Nephron progenitor cell (in vitro differentiated cells): ENCODE measurements at regions not wholly inside any gene's neighbourhood (a gene's known extent, or its start where the extent isn't known, plus 50 kb on each side); places are given as distances from the start of the nearest gene placed in this dataset.

ENCODE experiments used
- DNase-seq: peaks from one replicate; pipeline ENCODE4 v3.0.0; 2021
- H3K27ac Mint-ChIP-seq: 2 replicates; pipeline ENCODE4 v1.8.0; 2021; ENCODE audit warnings: mild to moderate bottlenecking, moderate library complexity, mixed read lengths
- H3K27me3 Mint-ChIP-seq: 2 replicates; pipeline ENCODE4 v1.8.0; 2021; ENCODE audit warnings: mild to moderate bottlenecking, low read depth, mixed read lengths; ENCODE audit not compliant: poor library complexity
- H3K36me3 Mint-ChIP-seq: 2 replicates; pipeline ENCODE4 v1.8.0; 2021; ENCODE audit warnings: low read depth, mixed read lengths
- H3K4me1 Mint-ChIP-seq: 2 replicates; pipeline ENCODE4 v1.8.0; 2021; ENCODE audit warnings: mixed read lengths
- H3K4me3 Mint-ChIP-seq: 2 replicates; pipeline ENCODE4 v1.8.0; 2021; ENCODE audit warnings: mild to moderate bottlenecking, moderate library complexity, mixed read lengths
- H3K9me3 Mint-ChIP-seq: 2 replicates; pipeline ENCODE4 v1.8.0; 2021; ENCODE audit warnings: mild to moderate bottlenecking, moderate library complexity, mixed read lengths
- TF ChIP-seq, protein P1 (sequence below): fragments of 200-600 bp; sonication (generic); IDR thresholded peaks from 2 replicates; pipeline ENCODE4 v1.5.0; 2021; ENCODE audit warnings: antibody characterized with exemption

DNA sequence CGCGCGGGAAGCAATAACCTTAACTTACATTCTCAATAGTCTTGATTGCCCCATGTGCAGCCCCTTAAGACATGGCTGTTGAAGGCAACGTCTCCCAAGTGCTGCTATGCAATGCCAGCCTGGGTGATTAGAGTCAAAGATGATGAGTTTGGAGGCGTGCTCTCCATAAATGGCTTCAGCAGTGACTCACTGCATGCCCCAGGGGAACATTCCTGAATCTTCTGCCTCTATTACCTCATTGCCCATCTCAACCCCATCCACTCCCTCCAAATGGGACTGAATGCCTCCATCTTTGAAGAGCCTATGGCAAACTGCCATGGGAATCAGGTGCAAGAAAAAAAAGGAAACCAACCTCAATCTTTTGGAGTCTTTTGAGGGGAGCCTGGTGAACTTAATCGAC, 282.8 kb downstream of the SNX10 start:
- Mint-ChIP-seq H3K27ac (no peak overlapping the region), H3K9me3 (peaks cover 17% of the 10 kb centered on the region), H3K4me1 (peaks cover 13% of the 10 kb centered on the region), H3K36me3 (peaks cover 13% of the 10 kb centered on the region), H3K4me3 (no peak overlapping the region), H3K27me3 (peaks cover 11% of the 10 kb centered on the region)
- DNase-seq: no peak
- TF ChIP-seq, protein P1, sequence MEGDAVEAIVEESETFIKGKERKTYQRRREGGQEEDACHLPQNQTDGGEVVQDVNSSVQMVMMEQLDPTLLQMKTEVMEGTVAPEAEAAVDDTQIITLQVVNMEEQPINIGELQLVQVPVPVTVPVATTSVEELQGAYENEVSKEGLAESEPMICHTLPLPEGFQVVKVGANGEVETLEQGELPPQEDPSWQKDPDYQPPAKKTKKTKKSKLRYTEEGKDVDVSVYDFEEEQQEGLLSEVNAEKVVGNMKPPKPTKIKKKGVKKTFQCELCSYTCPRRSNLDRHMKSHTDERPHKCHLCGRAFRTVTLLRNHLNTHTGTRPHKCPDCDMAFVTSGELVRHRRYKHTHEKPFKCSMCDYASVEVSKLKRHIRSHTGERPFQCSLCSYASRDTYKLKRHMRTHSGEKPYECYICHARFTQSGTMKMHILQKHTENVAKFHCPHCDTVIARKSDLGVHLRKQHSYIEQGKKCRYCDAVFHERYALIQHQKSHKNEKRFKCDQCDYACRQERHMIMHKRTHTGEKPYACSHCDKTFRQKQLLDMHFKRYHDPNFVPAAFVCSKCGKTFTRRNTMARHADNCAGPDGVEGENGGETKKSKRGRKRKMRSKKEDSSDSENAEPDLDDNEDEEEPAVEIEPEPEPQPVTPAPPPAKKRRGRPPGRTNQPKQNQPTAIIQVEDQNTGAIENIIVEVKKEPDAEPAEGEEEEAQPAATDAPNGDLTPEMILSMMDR: no peak

DNA sequence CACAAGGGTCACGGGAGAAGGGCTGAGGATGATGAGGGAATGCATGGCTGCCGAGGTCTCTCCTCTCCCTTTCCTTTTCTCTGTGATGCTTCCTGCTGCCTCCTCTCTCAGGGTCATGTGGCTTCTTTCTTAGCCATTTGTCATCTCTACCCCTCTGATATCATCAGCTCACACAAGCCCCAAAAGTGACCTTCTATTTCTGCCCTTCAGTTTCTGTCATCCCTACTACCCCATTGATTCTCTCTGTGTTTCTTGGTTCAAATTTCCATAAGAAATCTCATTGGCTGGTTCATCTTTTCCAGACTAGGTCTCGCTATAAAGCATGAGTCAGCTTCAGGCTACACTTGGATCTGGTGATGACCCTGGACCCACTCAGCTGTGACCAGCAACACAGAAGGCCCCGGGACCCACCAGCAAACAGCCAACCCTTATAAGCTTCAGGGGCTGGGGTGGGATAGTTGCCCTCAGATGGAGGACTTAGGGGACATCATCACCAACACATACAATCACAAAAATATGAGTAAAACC, 284.3 kb downstream of the SKAP2 start:
- peak overlapping the region; percentile 13 for H3K27ac Mint-ChIP-seq
- H3K4me3 Mint-ChIP-seq: no peak overlapping the region
- TF ChIP-seq, protein P1: no peak
- DNase-seq: no peak
- no peaks in the 10 kb centered on the region for H3K9me3 Mint-ChIP-seq
- H3K27me3 Mint-ChIP-seq: peaks cover 6% of the 10 kb centered on the region
- peaks cover 47% of the 10 kb centered on the region for H3K4me1 Mint-ChIP-seq
- no peaks in the 10 kb centered on the region for H3K36me3 Mint-ChIP-seq

DNA sequence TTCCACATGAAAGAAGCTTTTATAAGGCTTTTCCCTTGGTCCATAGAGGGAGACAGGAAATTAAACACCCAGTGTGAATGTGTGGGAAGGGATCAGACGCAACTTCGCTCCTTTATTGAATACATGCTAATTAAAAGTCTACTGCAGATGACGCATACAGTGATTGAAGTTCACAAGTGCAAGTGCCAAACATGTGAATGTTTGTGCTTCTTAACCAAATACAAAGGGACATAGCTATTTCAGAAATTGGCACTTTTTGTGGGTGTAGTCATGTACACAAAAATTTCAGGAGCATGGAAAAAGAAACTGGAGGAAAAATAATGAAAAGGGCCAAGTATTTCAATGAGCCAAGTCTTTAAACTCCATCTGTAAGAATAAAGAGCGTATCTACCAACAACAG, 283.7 kb downstream of the SKAP2 start:
- TF ChIP-seq, protein P1: no peak
- no peak for DNase-seq
- Mint-ChIP-seq H3K4me3 (no peak overlapping the region), H3K27me3 (peaks cover 6% of the 10 kb centered on the region), H3K4me1 (peaks cover 53% of the 10 kb centered on the region), H3K36me3 (no peaks in the 10 kb centered on the region), H3K27ac (no peak overlapping the region), H3K9me3 (no peaks in the 10 kb centered on the region)

DNA sequence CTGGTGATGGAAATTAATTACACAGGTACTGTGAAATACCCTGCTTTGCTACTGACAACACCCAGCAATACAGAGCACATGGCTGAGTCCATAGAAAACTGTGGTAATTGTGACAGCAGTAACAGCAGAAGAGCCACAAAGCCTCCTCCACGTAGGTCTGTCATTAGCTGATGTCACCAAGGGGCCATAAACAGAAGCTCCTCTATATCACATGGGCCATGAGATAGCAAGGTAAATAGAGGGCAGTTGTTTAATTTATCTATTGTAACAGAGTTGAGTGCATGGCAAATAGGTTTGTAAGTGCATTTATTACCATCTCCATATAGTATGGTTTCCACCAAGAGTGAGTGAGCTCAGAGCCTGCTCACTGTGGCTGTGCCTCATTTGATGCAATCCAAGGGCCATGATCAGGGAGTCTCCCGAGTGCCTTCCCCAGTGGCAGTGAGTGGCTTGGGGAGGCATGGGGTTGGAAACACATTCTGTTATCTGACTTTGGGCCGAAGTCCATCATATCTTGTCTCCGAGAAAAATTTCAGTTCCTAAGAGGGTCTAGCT, 281.2 kb downstream of the SKAP2 start:
- no peaks in the 10 kb centered on the region for H3K9me3 Mint-ChIP-seq
- H3K36me3 Mint-ChIP-seq: no peaks in the 10 kb centered on the region
- TF ChIP-seq, protein P1: no peak
- no peak overlapping the region for H3K4me3 Mint-ChIP-seq
- H3K4me1 Mint-ChIP-seq: peaks cover 67% of the 10 kb centered on the region
- H3K27ac Mint-ChIP-seq: no peak overlapping the region
- peaks cover 6% of the 10 kb centered on the region for H3K27me3 Mint-ChIP-seq
- no peak for DNase-seq

DNA sequence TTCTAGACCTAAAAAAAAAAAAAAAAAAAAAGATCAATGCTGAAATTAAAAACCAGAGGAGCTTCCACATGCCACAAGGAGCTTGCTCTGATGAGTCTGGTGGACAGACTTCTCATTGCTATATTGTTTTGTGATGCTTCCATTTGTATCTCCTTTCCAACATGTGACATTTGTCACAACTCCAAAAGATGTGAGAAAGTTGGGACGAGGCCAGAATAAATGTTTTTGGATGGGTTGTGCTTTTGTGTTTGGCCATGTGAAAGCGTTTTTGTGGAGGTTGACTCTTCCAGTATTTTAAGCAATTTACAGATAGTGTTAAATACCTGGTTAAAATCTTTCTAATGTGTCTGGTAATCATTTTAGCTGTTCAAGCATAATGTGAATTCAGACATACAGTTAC, 280.1 kb downstream of the SKAP2 start:
- H3K9me3 Mint-ChIP-seq: no peaks in the 10 kb centered on the region
- peaks cover 59% of the 10 kb centered on the region for H3K4me1 Mint-ChIP-seq
- TF ChIP-seq, protein P1: no peak
- H3K27ac Mint-ChIP-seq: no peak overlapping the region
- H3K27me3 Mint-ChIP-seq: peaks cover 3% of the 10 kb centered on the region
- H3K4me3 Mint-ChIP-seq: no peak overlapping the region
- no peaks in the 10 kb centered on the region for H3K36me3 Mint-ChIP-seq
- DNase-seq: no peak

DNA sequence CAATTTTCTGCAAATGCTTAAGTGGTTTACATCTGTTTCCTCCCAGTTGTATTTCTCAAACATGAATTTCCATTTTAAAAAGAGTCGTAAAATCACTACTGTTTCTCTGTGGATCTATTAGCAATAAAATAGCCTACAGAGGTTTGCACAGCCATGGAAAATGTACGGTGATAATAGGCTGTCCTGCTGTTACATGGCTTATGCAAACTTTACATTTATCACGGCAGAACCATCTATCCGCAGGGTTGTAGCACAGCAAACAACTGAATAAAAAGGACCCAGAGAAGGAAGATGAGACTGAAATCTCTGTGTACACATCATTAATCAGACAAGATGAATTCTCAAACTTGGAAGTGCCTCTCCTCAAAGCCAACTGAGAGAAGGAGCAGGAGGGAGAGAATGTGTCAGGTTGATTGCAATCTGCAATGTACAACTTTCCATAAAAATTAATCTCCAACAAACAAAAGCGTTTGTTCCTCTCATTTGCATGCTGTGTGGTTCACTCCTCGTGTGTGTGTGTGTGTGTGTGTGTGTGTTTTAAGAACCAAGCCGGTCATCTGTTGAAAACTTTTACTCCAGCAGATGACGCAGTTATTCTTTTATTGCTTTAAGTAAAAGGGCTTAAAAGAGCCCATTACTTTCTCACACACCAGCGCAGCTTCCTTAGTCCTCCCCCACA, 279.3 kb downstream of the SKAP2 start:
- TF ChIP-seq, protein P1: no peak
- peaks cover 3% of the 10 kb centered on the region for H3K27me3 Mint-ChIP-seq
- H3K27ac Mint-ChIP-seq: peak overlapping the region; percentile 55
- H3K4me3 Mint-ChIP-seq: no peak overlapping the region
- peaks cover 51% of the 10 kb centered on the region for H3K4me1 Mint-ChIP-seq
- DNase-seq: no peak
- H3K36me3 Mint-ChIP-seq: no peaks in the 10 kb centered on the region
- no peaks in the 10 kb centered on the region for H3K9me3 Mint-ChIP-seq
